ENCODE measurements at regions not wholly inside any gene's neighbourhood (a gene's known extent, or its start where the extent isn't known, plus 50 kb on each side); places are given as distances from the start of the nearest gene placed in this dataset.
A peak's percentile ranks its signal among the peaks of the same experiment; 100 is the strongest.

DNA sequence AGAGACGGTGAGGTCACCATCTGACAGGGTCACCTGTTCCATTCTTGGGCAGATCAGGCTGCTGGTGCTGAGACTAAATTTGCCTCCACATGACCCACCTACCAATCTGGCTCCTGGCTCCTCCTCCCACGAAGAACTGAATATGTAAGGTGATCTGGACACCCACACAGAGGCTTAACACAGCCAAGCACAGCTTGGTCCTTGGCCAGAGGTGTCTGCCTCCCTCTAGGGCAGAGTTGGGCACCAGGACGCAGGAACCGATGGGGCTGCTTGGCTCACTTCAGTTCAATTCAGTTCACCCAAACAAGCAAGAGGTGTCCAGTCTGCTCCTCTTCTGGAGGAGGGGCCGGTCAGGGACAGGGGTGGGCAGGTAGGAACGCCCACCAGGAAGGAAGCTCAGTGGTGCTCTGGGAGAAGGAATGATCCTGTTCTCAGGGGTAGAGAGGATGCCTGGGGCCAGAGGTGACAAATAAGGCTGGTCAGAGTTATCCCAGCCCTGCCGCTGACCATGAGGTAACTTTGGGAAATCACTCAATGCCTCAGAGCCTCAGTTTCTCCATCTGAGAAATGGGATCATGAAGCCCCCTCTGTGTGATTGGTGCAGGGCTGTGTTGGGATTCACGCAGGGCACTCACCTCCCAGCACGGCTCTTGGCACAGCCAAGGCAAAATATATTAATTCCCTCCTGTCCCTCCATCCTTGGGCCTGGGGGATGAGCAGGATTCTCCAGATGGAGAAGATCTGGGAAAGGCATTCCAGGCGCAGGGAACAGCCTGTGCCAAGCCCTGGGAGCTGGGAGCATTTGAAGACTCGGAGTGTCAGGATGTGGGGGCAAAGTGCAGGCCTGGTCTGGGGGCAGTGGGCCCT is 284.5 kb downstream of the PTPRU start:
- intact Hi-C loops (cut with DNase I) = no loop called here
- no peak overlapping the region for H3K27ac ChIP-seq
- no peaks in the 10 kb centered on the region for H3K9me3 ChIP-seq
- H3K4me3 ChIP-seq = no peak overlapping the region
- H3K36me3 ChIP-seq = no peaks in the 10 kb centered on the region
- 65 to 76% (median 75%) methylated on average over 11 of the region's 11 CpGs for whole genome bisulfite sequencing, 3 donors
- TF ChIP-seq, protein P1, sequence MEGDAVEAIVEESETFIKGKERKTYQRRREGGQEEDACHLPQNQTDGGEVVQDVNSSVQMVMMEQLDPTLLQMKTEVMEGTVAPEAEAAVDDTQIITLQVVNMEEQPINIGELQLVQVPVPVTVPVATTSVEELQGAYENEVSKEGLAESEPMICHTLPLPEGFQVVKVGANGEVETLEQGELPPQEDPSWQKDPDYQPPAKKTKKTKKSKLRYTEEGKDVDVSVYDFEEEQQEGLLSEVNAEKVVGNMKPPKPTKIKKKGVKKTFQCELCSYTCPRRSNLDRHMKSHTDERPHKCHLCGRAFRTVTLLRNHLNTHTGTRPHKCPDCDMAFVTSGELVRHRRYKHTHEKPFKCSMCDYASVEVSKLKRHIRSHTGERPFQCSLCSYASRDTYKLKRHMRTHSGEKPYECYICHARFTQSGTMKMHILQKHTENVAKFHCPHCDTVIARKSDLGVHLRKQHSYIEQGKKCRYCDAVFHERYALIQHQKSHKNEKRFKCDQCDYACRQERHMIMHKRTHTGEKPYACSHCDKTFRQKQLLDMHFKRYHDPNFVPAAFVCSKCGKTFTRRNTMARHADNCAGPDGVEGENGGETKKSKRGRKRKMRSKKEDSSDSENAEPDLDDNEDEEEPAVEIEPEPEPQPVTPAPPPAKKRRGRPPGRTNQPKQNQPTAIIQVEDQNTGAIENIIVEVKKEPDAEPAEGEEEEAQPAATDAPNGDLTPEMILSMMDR (IDR thresholded peaks at IDR 0.05) = no peak
- TF ChIP-seq EP300 (IDR thresholded peaks at IDR 0.05) = no peak
- TF ChIP-seq POLR2A (IDR thresholded peaks at IDR 0.05) = no peak
- peak in 2 of 5 donors; percentile 1 for DNase-seq
- H3K4me1 ChIP-seq (ENCODE audit: insufficient read depth) = no peaks in the 10 kb centered on the region
- no peaks in the 10 kb centered on the region for H3K27me3 ChIP-seq

DNA sequence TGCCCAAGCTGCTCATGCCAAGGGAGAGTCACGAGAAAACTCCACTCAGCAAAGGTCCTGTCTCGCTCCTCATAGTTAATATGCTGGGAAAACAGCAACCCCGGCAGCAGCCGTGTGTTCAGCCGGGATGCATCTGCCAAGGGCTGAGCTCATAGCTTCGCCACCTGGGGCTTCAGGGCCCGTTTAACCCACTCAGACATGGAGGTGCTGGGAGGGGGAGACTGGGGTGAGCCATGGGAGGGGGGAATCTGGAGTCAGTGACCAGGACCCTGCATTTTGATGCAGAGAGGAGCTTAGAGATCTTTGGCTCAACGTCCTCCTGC is 283.4 kb downstream of the PTPRU start:
- no peak for TF ChIP-seq EP300 (IDR thresholded peaks at IDR 0.05)
- TF ChIP-seq POLR2A (IDR thresholded peaks at IDR 0.05) = no peak
- TF ChIP-seq, protein P1 (IDR thresholded peaks at IDR 0.05) = no peak
- DNase-seq = peak in 2 of 5 donors; percentile 2 to 8
- no peak overlapping the region for H3K4me3 ChIP-seq
- no peaks in the 10 kb centered on the region for H3K9me3 ChIP-seq
- H3K27me3 ChIP-seq = no peaks in the 10 kb centered on the region
- H3K27ac ChIP-seq = no peak overlapping the region
- no peaks in the 10 kb centered on the region for H3K4me1 ChIP-seq (ENCODE audit: insufficient read depth)
- intact Hi-C loops (cut with DNase I) = no loop called here
- H3K36me3 ChIP-seq = no peaks in the 10 kb centered on the region
- 8 to 35% (median 8%) methylated on average over 8 of the region's 8 CpGs for WGBS, 3 donors

DNA sequence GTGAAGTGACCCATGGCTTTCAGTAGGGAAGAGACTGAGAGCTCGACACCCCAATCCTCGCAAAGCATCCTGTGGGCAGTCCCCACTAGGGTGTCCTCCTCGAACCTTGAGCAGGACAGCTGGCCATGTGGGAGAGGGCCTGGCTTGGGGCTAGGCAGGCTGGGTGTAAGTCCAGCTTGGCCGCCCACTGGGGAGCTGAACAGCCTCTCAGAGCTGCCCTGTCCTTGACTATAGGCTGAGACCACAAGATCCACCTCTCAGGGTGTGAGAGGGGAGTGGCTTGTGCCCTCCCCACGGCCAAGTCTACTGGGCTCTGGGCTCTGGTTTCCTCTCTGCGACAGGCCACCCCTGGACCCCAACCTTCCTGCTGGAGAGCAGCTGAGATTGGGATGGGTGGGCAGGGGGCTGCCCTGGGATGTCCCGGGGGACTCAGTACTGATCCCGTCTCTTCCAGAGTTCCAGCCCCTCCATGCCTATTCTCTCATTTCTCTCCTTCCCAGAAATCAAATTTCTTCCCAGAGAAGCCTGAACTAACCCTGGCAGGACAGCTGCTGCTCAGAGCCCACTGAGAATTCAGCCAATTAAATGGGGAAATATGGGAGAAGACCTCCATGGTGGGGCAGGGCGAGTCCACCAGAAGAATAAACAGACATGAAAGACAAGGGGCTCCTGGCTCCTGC is 282.9 kb downstream of the PTPRU start:
- no peaks in the 10 kb centered on the region for H3K4me1 ChIP-seq (ENCODE audit: insufficient read depth)
- WGBS, 3 donors = 50 to 61% (median 56%) methylated on average over 9 of the region's 9 CpGs
- no peaks in the 10 kb centered on the region for H3K36me3 ChIP-seq
- no peak overlapping the region for H3K27ac ChIP-seq
- TF ChIP-seq EP300 (IDR thresholded peaks at IDR 0.05) = no peak
- TF ChIP-seq, protein P1 (IDR thresholded peaks at IDR 0.05) = no peak
- TF ChIP-seq POLR2A (IDR thresholded peaks at IDR 0.05) = no peak
- intact Hi-C loops (cut with DNase I) = no loop called here
- DNase-seq = peak in 2 of 5 donors; percentile 4 to 11
- no peaks in the 10 kb centered on the region for H3K9me3 ChIP-seq
- H3K27me3 ChIP-seq = no peaks in the 10 kb centered on the region
- H3K4me3 ChIP-seq = no peak overlapping the region

DNA sequence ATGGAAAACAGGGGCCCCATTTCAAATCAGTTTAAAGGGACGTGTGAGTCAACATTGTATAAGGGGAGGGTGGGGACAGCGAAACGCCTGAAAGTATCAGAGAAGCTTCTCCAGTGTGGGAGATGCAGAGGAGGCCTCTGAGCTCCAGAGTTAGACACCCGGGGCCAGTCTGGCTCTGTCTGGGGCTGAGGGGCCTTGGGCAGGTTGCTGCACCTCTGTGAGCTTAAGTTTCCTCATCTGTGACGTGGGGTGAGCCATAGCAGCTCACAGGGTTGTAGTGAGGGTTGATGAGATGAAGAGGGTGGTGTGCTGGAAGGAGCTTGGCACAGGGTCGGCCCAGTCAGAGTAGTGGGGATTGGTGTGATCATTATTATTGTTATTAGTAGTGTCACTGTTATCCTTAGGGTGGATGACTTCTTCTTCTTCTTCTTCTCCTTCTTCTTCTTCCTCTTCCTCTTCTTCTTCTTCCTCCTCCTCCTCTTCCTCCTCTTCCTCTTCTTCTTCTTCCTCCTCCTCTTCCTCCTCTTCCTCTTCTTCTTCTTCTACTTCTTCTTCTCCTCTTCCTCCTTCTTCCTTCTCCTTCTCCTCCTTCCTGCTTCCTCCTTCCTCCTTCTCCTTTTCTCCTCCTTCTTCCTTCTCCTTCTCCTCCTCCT is 282.0 kb downstream of the PTPRU start:
- 79 to 80% (median 80%) methylated on average over 6 of the region's 6 CpGs for WGBS, 3 donors
- no peaks in the 10 kb centered on the region for H3K27me3 ChIP-seq
- TF ChIP-seq, protein P1 (IDR thresholded peaks at IDR 0.05) = no peak
- TF ChIP-seq POLR2A (IDR thresholded peaks at IDR 0.05) = no peak
- no peak for TF ChIP-seq EP300 (IDR thresholded peaks at IDR 0.05)
- no peaks in the 10 kb centered on the region for H3K36me3 ChIP-seq
- DNase-seq = peak in 1 of 5 donors; percentile 2
- no peak overlapping the region for H3K27ac ChIP-seq
- no peak overlapping the region for H3K4me3 ChIP-seq
- intact Hi-C loops (cut with DNase I) = no loop called here
- no peaks in the 10 kb centered on the region for H3K9me3 ChIP-seq
- H3K4me1 ChIP-seq (ENCODE audit: insufficient read depth) = no peaks in the 10 kb centered on the region

Data from ovary (tissue), 7 donors.